ENCODE measurements at regions not wholly inside any gene's neighbourhood (a gene's known extent, or its start where the extent isn't known, plus 50 kb on each side); places are given as distances from the start of the nearest gene placed in this dataset.

DNA sequence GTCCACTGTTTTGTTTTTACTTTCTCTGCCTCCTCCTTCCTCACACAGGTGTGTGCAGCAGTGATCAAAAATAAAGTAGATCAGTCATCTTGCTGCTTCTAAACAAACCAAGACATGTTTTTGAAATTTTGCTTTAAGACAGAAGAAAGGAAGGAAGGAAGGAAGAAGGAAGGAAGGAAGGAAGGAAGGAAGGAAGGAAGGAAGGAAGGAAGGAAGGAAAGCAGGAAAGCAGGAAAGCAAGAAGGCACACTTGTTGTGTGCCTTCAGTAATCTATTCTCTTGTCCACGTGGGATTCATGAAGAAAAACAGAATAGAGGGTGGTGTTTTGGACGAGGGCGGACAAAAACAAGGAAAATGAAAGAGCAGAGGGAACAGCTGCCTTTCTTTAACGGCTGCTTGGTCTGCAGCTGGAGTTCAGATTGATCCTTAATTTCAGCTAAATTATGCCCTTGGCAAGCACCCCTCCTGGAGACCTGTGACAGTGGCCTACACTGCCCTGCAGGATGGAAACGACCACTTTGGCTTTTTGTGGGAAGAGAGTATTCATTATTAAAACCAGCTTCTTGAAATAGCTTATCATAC is 188.5 kb upstream of the IRX3 start:
- no peak for TF ChIP-seq TAF1 (IDR thresholded peaks at IDR 0.05; ENCODE audit: borderline replicate concordance, insufficient read depth, low read length)
- no peak for TF ChIP-seq POLR2AphosphoS5 (IDR thresholded peaks at IDR 0.05; ENCODE audit: low read depth, low read length)
- TF ChIP-seq SIN3A (IDR thresholded peaks at IDR 0.05; ENCODE audit: borderline replicate concordance, insufficient read depth, low read length), result no peak
